Gastroesophageal sphincter (tissue), 4 donors: ENCODE measurements at regions not wholly inside any gene's neighbourhood (a gene's known extent, or its start where the extent isn't known, plus 50 kb on each side); places are given as distances from the start of the nearest gene placed in this dataset.
"Not testable (repeated sequence)": the region's sequence is repeated elsewhere in the genome, so short reads cannot be mapped to it uniquely, and the experiment has no call there.

Source experiments
- ATAC-seq: fragments of 150-250 bp; one replicate; pipeline ENCODE4 v1.9.1; 2016; ENCODE audit warnings: mild to moderate bottlenecking, moderate library complexity
- H3K27ac ChIP-seq, 4 donors: fragments of 200-600 bp; sonication (generic) in 3 of 4; 1 replicate in 3 of 4; 2 replicates in 1 of 4; pipeline ENCODE4 v1.5.1; 2016 to 2019
- H3K27me3 ChIP-seq: fragments of 200-600 bp; sonication (generic); one replicate; pipeline ENCODE4 v1.5.1; 2019
- H3K36me3 ChIP-seq, 2 donors: fragments of 200-600 bp; sonication (generic); one replicate each; pipeline ENCODE4 v1.5.1; 2019; ENCODE audit warnings: control low read depth in 1 of 2
- H3K4me1 ChIP-seq, 3 donors: fragments of 200-600 bp; sonication (generic); 1 replicate in 2 of 3; 2 replicates in 1 of 3; pipeline ENCODE4 v1.5.1; 2016 to 2019; ENCODE audit warnings: control low read depth in 2 of 3
- H3K4me3 ChIP-seq, 2 donors: fragments of 200-600 bp; sonication (generic); one replicate each; pipeline ENCODE4 v1.5.1; 2019; ENCODE audit warnings: mild to moderate bottlenecking in 1 of 2, moderate library complexity in 1 of 2
- H3K9me3 ChIP-seq, 3 donors: fragments of 200-600 bp; sonication (generic); one replicate each; pipeline ENCODE4 v1.5.1; 2017 to 2019; ENCODE audit warnings: control low read depth in 2 of 3
- WGBS, 2 donors: methylation state at CpG; one replicate each; pipeline ENCODE4 v1.1.5; 2018; ENCODE audit warnings: low coverage in 1 of 2; 5-methylcytosine and 5-hydroxymethylcytosine counted together
- small RNA-seq, 4 donors: library from RNA; depleted of rRNA; stranded (forward); fragments of <200 nt; gene quantifications; one replicate each; pipeline ENCODE3, GENCODE V24; 2016

GRCh38 chr16:32120779-32121178 is 132.3 kb upstream of the TP53TG3D start:
- ATAC-seq, H3K27ac ChIP-seq, H3K4me3 ChIP-seq, H3K4me1 ChIP-seq, H3K36me3 ChIP-seq, H3K9me3 ChIP-seq: not testable (repeated sequence)
- peaks cover 12% of the 10 kb centered on the region for H3K27me3 ChIP-seq
- 67 to 69% methylated on average over 2 to 3 of the region's 3 CpGs for WGBS, 2 donors

GRCh38 chr16:32121273-32121900 is 131.7 kb upstream of the TP53TG3D start:
- not testable (repeated sequence) for H3K4me3 ChIP-seq, H3K27ac ChIP-seq, H3K36me3 ChIP-seq, H3K4me1 ChIP-seq, H3K27me3 ChIP-seq, ATAC-seq, H3K9me3 ChIP-seq
- WGBS, 2 donors = 57 to 79% methylated on average over 2 of the region's 2 CpGs

GRCh38 chr16:32152434-32152833 is 100.7 kb upstream of the TP53TG3D start:
- H3K27ac ChIP-seq, H3K9me3 ChIP-seq, H3K4me1 ChIP-seq, ATAC-seq, H3K36me3 ChIP-seq, H3K27me3 ChIP-seq, H3K4me3 ChIP-seq: not testable (repeated sequence)
- no CpG with 5 or more reads among the region's 8 CpGs for WGBS, 2 donors

GRCh38 chr16:32187918-32188669 is 65.0 kb upstream of the TP53TG3D start:
- H3K4me1 ChIP-seq, H3K9me3 ChIP-seq, H3K36me3 ChIP-seq, ATAC-seq, H3K27ac ChIP-seq, H3K27me3 ChIP-seq: not testable (repeated sequence)
- peak overlapping the region in 1 of 2 donors; percentile 29 for H3K4me3 ChIP-seq
- no CpG with 5 or more reads among the region's 61 CpGs for WGBS, 2 donors

- ATAC-seq, H3K27me3 ChIP-seq, H3K9me3 ChIP-seq, H3K36me3 ChIP-seq, H3K27ac ChIP-seq, H3K4me1 ChIP-seq, H3K4me3 ChIP-seq: not testable (repeated sequence)
- no CpG with 5 or more reads among the region's 36 CpGs for WGBS, 2 donors
Observed at GRCh38 chr16:32202585-32202984, 50.5 kb upstream of the TP53TG3D start.

Small RNAs in the stretch of these regions (small RNA-seq; reads per million reads assigned to genes)
- gene AC133485.4 (0 reads per million in 4 donors), gene AC142381.2 (0 reads per million in 4 donors), gene IGHV1OR16-3 (0 reads per million in 4 donors), gene IGHV3OR16-9 (0 reads per million in 4 donors)
